Stimulated activated CD8-positive, alpha-beta memory T cell treated with anti-CD3 and anti-CD28 coated beads, Interleukin-12 subunit alpha, Interleukin-12 subunit beta, amount 100 ng/mL, for 1 hour (primary cell): ENCODE measurements at regions not wholly inside any gene's neighbourhood (a gene's known extent, or its start where the extent isn't known, plus 50 kb on each side); places are given as distances from the start of the nearest gene placed in this dataset.

Experiments used
- DNase-seq: peaks from one replicate; pipeline ENCODE4 v3.0.0-alpha.2; 2020; ENCODE audit warnings: low read depth

DNA sequence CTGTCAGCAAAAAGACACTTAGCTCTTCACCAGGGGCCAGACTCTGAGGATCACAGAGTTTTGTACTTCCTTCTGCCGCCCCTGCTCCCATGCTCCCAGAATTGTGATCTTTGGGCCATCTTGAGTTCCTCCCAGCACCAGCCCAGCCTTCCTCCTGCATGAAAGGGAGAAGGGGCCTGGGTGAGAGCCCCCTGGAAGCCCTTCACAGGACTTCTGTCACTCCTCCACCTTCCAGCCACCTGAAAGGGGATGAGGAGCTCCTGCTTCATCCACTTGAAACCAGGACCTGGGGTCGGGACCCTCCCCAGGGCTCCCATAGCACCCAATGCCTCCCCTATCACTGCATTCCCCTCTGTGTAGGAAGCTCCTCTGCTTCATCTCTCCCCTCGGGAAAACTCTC, 174.2 kb downstream of the BUD13 start:
- DNase-seq = no peak

DNA sequence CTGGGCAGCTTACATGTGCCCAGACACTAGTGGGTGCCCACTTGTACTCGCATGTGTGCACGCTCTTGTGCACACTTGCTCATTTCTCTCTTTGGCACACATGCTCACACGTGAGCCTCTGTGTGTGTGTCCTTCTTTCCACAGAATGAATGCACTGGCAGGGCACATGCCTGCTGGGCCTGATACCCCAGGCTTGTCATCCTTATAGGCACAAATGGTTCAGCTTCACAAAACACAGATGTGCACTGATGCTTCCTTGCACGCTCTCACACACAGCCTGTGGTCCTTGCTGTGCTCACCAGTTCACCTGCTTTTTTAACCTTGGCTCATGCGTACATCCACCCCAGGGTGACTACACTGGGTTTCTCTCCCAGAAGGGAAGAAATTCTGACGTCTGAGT, 174.8 kb downstream of the BUD13 start:
- DNase-seq = no peak

DNA sequence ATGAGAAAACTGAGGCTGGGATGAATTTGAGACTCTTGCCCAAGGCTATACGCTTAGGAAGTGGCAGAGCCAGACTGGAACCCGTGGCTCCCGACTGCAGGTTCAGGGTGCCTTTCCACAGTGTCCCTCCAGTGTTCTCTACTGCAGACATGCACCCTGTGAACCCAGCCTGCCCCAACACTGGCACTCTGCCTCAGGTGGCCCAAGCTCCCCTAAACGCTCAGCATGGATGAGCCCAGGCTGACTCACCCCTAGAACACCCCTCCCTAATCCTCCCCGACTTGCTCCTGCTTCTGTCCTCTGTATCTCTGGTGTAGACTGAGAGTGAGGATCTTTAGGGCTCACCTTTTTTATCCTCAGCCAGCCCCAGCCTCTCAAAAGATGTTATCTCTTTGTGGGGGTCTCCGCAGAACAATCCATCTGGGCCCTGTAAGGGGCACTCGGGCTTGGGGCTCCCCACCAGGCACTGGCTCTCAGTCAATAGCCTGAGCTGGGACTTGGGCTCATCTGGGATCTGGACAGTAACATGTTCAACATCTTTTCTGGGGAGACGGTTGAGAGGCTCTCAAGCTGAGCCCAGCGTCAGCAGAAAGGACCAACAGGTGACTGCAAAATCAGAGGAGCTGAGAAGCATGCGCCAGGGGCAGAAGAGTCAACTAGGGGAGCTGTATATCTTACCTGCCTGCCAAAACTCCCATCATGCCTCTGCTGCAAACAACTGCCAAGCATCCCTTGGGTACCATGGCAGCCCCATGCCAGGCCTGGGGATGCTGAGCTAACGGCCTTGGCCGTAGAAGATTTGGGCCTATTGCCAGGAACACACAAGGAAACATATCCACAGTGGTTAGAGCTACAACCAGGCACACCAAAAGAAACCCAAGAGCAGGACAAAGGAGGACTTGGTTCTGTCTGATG, 176.2 kb downstream of the BUD13 start:
- no peak for DNase-seq

DNA sequence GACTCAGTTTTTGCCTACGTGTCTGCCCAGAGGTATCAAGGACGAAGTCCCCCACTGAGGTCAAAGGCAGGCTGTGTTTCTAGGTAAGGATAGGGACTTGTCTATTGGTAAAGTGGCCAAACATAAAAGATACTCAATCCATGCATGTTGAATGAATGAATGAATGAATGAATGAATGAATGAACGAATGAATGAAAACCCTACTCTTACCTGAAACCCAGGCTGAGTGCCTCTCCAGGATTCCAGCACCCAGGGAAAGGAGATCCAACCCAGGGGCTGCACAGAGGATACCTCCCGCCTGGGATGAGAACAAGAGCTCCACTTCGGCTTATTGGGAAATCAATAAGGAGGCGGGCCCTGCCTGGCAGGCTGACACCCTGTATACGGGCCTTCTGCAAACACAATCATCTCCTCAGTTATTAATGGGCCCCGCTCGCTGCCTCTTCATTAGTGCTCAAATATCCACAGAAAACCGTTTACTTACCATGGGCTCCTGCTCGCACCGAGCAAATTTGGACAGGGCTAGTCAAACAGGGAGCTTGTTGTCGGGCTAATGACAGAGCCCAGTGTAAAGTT, 177.4 kb downstream of the BUD13 start:
- DNase-seq = no peak

DNA sequence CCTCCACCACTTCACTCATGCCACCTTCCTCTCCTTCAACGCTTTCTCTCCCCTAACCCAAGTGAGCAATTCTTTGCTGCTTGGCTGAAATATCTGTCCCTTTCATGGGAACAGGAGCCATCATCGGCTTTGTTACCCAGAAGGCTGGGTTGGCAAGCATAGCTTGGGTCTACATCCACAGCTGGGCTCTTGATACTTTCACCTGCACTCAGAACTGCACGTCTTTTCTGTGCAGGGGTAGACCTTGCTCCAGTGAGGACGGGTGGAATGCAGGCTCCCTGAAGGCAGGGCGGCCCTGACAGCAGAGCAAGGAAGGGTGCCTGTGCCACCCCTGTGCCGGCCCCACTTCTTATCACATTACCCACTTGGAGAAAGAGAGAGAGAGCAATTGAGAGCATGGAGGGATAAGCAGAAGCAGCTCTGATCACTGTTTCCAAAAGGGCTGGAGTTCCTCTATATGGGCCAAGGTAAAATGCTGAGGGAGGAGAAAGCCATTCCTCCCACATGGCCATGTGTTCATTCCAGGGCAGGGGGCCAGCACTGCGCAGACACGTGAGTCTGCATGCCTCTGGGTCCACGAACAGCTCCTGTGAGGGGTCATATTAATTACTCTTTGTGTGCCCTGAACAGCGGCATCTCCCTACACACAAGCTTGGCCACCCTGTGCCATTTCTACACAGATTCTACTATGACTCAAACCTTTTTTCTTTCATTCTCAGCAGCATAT, 181.8 kb downstream of the BUD13 start:
- no peak for DNase-seq

DNA sequence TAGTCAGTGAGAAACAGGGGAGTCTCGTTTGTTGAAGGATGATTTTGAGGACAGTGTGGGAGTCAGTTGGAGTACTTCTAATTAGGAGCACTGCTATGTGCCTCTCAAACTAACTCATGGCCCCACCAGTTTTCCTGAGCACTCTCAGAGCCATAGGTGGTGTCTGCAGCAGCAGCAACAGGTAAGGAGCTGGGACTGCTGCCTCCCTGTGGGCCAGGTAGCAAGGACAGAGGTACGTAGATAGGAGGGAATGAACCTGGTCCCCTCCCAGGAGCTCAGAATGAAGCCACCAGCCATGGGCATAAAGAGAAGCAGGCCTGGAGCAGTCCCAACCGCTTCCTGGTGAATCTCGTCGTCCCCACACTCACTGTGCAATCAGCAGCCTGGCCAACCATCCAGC, 183.4 kb downstream of the BUD13 start:
- no peak for DNase-seq

DNA sequence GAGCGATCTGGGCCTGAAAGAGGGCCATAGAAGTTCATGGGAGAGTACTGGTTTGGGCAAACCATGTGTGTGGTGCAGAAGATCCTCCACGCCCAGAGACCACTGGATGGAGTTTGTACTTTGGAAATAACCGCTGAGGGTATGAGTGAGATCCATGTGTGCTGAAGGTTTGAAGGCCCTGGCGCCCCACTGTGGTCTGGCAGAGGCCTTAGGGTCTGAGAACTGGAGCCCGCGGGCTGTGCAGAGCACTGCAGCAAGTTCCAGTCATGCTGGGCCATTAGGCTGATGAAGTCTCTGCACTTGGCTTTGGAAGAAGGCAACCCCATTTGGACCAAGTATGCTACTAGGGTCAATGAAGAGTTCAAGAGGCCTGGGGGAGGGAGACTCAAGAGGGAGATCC, 186.4 kb downstream of the BUD13 start:
- no peak for DNase-seq

DNA sequence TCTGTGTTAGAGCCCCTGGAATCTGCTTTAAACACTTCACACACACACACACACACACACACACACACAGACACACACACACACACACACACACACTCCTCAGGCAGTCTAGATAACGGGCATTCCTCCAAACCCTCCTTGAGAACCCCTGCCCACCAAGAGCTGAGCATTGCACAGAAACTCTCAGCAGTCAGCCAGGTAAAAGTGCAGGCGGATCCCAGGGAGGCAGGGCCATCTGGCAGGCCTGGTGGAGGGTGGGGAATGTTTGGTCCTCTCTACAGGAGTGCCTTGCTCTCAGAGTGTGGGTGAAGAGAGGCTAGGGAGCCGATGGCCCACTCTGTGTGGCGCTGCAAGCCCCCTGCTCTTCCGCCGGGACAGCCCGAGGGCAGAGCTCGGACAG, 190.2 kb downstream of the BUD13 start:
- DNase-seq = no peak

DNA sequence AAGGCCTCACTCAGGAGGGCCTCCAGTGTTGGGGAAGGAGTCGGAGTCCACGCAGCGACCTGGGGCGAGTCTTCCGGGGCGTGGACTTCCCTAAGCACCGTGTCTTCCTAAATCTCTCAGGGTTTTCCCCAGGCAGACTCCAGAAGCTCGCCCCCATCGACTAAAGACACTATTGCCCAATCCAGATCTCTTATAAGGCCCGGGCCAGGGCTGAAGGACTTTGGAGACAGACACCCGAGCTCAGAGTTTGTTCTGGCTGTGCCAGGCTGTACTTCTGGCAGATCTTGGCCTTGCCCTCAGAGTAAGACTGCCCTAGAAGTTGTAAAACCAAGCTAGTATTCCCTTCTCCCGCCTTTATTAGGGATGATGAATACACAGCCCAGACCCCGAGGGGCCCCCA, 191.4 kb downstream of the BUD13 start:
- DNase-seq = no peak

DNA sequence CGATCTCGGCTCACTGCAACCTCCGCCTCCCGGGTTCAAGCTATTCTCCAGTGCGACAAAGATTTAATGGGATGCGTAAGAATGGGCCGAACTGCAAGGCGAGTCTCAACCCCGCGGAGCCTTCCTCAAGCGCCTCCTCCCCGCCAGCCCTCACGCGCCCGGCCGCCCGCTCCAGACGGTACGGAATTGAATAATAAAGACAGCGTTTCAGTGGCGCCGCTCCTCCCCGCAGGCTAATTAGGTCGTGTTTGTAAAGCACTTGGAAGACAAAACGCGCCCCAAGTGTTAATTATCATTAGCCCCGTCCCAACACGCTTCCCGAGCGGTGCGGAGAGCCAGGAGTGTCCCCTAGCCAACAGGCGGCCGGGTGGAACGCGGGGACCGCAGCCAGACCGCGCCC, 192.0 kb downstream of the BUD13 start:
- no peak for DNase-seq

DNA sequence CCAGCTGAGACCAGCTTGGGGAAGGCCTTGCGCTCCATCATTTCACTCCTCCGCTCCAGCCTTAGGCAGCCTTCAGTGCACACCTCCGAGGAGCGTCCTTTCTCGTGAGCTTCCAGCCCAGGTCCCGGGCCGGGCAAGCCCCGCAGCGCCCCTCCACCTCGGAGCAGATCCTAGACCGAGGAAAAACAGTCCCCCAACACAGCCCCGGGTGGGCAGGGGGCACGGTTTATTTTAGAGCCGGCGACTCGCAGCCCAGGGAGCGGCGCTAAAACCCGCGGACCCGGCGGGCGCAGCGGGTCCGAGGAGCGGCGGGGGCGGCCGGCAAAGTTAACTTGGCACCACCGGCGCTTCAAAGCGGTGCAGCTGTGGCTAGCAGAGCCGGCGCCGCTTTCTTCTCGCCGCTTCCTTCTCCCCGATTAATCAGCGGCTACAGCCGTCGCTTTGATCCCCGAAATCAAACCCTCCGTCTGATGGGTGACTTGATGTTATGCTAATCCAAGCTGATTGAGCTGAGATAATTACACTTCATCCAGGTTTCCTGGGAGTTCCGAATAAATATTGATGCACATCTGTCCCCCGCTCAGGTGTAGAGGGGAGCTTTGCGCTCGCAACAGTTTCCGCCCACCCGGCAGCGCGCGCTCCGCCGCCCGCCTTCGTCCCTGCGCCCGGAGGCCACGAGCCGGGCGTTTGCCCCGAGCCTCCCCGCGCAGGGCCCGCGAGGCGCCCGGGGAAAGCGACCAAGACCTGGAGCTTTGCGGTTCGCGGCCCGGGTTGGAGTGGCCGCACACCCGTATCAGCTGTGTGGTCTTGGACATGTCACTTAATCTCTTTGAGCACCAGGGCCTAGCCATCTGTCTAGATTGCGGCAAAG, 192.7 kb downstream of the BUD13 start:
- DNase-seq = no peak

DNA sequence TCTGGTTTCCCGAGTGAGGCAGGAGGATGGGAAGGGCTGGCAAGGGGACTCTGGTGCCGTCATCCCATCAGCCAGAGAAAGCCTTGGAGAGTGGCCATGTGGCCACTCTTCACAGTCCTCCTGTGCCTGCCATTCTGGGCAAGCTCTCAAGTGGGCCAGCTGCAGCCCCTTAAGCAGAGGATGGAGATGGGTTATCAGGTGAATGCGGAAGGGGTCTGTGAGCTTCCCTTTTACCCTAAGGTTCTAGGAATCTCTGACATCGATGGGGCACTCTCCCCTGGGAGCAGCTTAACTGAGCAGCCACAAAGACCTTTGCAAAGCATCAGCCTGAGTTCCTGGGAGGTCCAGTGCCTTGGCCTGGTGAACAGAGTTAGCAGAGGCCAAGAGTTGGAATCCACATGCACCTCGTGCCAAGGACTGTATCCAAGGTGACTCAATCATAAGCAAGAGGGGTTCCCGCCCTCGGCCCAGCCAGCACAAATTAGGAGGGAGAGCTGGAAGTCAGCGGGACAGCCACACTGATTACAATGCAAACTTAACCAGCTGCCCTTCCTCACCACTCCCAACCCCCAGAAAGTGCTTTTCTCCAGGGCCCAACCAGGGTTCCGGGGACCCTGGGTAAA, 193.6 kb downstream of the BUD13 start:
- no peak for DNase-seq

DNA sequence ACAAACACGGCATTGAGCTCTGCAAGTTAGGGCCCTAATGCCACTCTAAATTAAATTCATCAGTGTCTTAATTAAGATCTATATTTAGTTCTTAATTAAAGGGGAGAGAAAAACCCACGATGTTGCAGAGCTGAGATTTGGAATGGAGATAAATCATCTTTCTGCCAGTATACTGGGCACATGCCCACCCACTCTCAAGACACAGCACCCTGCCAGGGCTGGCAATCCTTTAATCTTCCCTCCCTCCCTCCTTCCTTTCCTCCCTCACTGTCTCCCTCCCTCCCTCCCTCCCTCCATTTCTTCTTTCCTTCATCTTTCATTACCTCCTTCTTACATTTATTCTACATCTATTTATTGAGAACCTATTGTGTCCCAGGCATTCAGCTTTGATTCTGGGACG, 194.8 kb downstream of the BUD13 start:
- no peak for DNase-seq

DNA sequence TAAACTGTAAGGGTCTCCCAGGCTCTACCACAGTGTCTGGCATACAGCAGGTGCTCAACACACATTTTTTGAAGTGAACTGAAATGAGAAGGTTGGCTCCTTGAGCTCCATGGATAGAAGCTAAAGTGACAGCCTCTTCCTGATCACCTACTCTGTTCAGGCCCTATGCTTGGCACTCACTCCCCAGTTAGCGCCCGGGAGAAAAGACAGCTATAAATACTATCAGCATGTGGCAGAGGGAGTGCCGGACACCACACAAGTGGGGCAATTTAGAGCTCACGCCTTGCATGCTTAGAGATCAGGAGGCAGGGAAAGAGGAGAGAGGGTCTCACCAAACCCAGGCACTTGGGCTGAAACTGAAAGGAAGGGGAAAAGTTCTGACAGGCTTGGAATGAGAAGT, 195.5 kb downstream of the BUD13 start:
- no peak for DNase-seq

DNA sequence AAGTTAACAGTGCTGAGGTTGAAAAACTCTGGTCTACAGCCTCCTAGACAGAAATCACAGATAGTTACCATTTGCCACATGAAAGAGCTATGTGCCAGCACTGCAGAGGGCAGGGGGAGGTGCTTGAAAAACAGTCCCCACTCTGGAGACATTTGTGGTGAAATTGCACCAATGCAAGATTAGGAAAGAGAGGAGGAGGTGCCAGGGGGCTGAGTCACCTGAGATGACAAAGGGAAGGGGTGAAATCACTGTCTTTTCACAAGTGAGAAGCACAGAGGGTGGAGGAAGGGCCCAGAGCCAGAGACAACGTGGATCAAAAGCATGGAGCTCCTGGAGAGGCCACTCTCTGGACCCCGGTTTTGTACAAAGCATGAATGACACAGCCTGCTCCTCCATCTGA, 196.3 kb downstream of the BUD13 start:
- DNase-seq = no peak

DNA sequence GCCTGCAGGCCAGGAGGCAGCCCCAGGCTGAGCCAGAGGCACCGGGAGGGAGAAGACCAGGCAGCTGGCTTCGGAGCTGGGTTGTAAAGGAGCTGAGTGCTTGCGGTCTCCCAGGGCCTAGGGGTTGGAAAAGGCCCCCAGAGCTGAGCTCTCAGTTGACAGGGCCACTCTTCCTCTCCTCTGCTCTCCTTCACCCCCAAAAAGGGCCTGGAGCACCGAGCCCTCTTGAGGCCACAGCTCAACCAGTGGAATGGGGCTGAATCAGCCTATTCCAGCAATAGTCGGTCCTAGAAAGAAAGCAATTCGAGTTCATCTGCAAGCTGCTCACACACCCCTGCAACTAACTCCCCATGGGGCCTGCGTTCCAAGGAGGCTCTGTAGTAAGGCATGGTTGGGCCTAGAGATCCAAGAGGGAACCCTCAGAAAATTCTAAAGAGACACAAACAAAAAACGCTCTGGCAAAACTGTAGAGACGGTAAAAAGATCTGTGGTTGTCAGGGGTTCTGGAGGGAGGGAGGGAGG, 205.0 kb downstream of the BUD13 start:
- DNase-seq = no peak

DNA sequence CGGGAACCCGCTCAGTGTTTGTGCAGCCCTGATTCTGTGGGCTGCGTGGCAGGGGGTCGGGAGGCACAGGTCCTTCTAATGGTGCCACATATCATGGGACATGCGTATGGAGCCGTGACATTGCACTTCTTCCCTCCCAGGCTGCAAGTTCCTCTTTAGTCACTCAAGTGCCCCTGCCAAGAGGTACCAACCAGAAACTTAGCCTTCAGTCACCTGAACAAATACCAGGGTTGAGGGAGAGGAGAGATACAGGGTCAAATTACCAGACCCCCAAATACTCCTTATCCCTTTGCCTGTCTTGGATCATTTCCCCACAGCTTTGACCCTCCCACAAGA, 209.1 kb downstream of the BUD13 start:
- DNase-seq = no peak

DNA sequence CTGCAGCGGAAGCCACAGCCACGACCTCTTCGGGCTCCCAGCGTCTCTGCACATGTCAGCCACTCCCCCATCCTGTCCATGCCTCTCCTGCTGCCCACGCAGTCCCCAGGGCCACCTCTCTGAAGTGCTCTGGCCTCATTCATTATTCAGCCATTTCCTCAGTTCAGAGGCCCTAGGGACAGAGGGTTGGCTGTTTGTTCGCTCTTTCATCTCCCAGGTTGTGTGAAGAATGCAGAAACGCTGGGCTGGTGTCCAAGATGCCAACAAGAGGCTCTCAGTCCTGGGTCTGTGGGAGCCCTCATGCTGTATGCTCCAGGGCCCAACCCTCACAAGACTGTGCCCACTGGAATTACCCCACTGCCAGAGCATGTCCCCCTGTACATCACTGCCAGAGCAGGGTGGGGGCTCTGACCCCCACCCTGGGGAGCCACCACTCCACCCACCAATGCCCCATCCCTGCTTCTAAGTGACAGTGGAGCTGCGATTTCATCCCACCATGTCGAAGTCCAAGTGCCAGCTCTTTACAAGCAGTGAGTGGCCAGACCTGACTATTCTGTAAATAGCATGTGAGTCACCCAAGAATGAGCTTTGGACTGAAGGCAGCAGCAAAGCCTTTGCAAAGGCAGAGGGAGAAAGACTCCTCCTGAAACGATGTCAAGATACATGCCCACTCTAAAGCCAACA, 209.6 kb downstream of the BUD13 start:
- no peak for DNase-seq

DNA sequence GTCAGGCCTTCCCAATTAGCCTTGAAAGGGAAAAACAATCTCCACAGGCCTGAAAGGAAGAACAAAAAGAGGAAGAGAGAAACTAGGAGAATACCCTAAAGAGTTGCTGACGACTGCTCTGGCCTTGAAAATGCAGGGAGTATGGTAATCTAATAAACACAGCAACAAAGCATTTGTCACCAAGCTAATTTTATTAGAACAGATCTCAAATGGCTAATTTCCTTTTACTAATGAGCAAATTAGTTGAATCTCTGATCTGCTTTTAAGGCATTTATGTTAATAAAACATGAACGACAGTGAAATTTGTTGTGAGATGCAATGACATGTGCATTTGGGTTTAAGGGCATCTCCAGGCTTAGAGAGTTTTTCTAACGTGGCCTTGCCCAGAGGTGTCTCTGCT, 212.2 kb downstream of the BUD13 start:
- DNase-seq = no peak

DNA sequence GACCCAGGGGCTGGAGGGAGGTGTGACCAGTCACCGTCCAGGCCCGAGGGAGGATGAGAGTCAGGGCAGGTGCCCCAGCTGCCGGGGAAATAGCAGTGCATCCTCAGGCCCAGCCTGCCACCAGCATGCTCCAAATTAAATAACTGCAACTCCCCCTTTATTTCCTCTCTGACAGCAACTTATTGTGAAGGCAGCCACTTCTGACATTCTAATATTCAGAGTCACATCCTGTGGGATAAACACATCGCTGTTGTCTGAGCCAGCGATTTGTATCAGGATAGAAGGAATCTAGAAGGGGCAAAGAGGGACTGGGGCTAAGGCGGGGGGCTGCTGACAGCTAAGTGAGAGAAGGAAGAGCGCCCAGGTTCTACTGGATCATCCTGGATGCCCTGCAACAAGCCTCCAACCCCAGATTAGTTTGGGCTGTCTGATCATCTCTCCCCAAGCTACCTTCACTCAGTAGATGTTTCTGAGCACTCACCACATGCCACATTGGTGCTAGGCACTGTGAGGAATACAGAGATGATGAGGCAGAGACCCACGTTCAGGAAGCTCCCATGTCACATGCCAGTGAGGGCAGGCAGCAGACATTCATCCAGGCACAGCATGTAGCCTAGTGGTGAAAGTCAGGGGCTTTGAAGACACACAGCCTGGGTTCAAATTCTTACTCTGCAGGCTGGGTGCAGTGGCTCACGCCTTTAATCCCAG, 214.1 kb downstream of the BUD13 start:
- DNase-seq = no peak
